ENCODE measurements at regions not wholly inside any gene's neighbourhood (a gene's known extent, or its start where the extent isn't known, plus 50 kb on each side); places are given as distances from the start of the nearest gene placed in this dataset.

DNA sequence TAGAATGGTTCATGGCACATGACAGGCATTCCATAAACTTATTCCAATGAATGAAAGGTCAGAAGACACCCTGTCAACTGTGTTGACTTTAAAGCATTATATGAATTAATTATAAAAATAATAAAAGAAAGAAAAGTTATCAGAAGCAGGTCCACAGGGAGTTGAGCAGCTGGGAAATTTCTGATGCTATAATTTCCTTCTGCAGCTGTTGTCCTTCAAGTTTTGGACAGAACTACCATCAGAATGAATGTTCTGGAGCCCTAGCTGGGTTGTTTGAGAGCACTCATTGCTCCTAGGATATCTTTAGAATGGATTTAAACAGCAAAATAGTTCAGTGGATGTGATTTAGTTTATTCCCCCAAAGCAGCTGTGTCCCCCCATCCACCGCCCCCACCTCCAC, 232.4 kb upstream of the PROK2 start:
- no peaks in the 10 kb centered on the region for H3K36me3 Mint-ChIP-seq
- Histone ChIP-seq H3K9me3 (ENCODE audit: low read length) (no peaks in the 10 kb centered on the region), H3K27ac (ENCODE audit: low read depth, low read length) (no peak overlapping the region), H3K4me3 (ENCODE audit: low read length) (no peak overlapping the region), H3K4me1 (ENCODE audit: insufficient read depth, low read length) (no peaks in the 10 kb centered on the region), H3K36me3 (ENCODE audit: insufficient read depth, low read length) (no peaks in the 10 kb centered on the region), H3K27me3 (ENCODE audit: insufficient read depth, low read length, poor library complexity, severe bottlenecking) (no peaks in the 10 kb centered on the region)
- no peaks in the 10 kb centered on the region for H3K4me1 Mint-ChIP-seq
- no peak overlapping the region for H3K4me3 Mint-ChIP-seq
- H3K9me3 Mint-ChIP-seq, result no peaks in the 10 kb centered on the region
- POLR2A ChIA-PET, result no interaction called here
- peaks cover 0 to 7% of the 10 kb centered on the region in 2 donors for H3K27me3 Mint-ChIP-seq
- no peak for DNase-seq
- CTCF ChIA-PET, result interaction anchor here (1.2 kb wide), 1 partner anchor 22 kb away, joined by 3 read pairs; no protein-coding TSS in a partner anchor
- no peak overlapping the region for H3K27ac Mint-ChIP-seq

DNA sequence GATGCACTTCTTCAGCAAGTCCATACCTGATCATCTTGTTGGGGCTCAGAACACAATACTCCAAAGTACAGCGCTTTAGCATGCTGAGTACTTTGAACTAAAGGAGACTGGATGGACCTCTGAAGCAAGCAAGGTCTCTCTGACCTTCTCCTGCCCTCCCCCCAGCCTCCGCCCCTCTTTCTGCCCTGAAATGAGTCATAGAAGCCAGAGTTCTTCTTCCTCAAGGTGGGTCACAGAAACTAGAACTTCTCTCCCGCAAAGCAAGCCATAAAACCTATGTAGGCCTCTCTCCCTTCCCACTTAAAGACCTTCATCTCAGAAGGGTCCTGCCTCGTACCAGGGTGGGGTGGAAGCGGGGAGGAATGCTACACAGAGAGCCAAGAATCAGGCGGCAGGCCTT, 230.5 kb upstream of the PROK2 start:
- Mint-ChIP-seq H3K9me3 (no peaks in the 10 kb centered on the region), H3K27ac (no peak overlapping the region), H3K4me1 (no peaks in the 10 kb centered on the region), H3K4me3 (no peak overlapping the region), H3K36me3 (no peaks in the 10 kb centered on the region), H3K27me3 (peaks cover 4 to 16% of the 10 kb centered on the region in 2 donors)
- H3K4me1 ChIP-seq (ENCODE audit: insufficient read depth, low read length), result no peaks in the 10 kb centered on the region
- ChIA-PET POLR2A (no interaction called here), CTCF (no interaction called here)
- no peaks in the 10 kb centered on the region for H3K27me3 ChIP-seq (ENCODE audit: insufficient read depth, low read length, poor library complexity, severe bottlenecking)
- no peak overlapping the region for H3K27ac ChIP-seq (ENCODE audit: low read depth, low read length)
- no peaks in the 10 kb centered on the region for H3K36me3 ChIP-seq (ENCODE audit: insufficient read depth, low read length)
- H3K4me3 ChIP-seq (ENCODE audit: low read length), result no peak overlapping the region
- no peaks in the 10 kb centered on the region for H3K9me3 ChIP-seq (ENCODE audit: low read length)
- no peak for DNase-seq

DNA sequence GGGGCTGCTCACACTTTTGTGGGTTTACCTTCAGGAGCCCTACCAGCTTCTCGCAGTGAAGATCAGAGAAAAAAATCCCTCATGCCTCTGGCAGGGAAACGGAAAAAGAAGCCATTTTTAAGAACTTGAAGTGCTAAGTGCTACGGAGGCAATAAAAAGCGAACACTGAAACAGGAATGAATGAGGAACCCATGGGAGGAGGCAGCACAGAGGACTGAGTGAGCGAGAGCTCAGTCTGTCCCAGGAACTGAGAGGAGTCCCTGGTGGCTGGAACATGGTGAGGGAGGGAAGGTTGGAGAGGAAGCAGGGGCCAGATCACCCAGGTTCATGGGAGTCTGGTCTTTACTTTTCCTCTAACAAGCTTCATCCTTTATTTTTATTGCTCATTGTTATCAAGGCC, 228.1 kb upstream of the PROK2 start:
- no peaks in the 10 kb centered on the region for H3K36me3 Mint-ChIP-seq
- DNase-seq, result no peak
- no peaks in the 10 kb centered on the region for H3K4me1 Mint-ChIP-seq
- H3K27me3 Mint-ChIP-seq, result peaks cover 10 to 29% of the 10 kb centered on the region in 2 donors
- no peak overlapping the region for H3K4me3 Mint-ChIP-seq
- POLR2A ChIA-PET, result no interaction called here
- no peaks in the 10 kb centered on the region for H3K4me1 ChIP-seq (ENCODE audit: insufficient read depth, low read length)
- peaks cover 2% of the 10 kb centered on the region for H3K27me3 ChIP-seq (ENCODE audit: insufficient read depth, low read length, poor library complexity, severe bottlenecking)
- CTCF ChIA-PET, result no interaction called here
- no peaks in the 10 kb centered on the region for H3K9me3 Mint-ChIP-seq
- no peaks in the 10 kb centered on the region for H3K36me3 ChIP-seq (ENCODE audit: insufficient read depth, low read length)
- no peak overlapping the region for H3K4me3 ChIP-seq (ENCODE audit: low read length)
- H3K27ac Mint-ChIP-seq, result no peak overlapping the region
- no peaks in the 10 kb centered on the region for H3K9me3 ChIP-seq (ENCODE audit: low read length)
- no peak overlapping the region for H3K27ac ChIP-seq (ENCODE audit: low read depth, low read length)

DNA sequence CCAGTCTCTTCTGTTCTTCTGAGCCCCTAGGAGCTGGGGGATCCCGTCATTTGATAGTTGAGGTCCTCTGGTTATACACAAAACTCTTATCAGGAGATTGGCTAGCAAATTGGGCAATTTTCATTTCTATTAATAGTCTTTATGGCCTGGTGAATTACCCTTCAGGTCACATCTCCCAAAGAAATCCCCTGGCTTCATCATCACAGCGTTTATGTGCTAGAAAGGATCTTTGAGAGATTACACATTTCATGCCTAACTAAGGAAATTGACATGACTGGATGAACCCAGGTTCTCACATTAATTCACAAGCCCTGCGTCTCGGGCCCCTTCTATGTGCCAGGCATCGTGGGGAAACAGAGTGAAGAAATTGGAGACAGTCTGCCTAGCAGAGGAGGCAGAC, 227.4 kb upstream of the PROK2 start:
- no peak overlapping the region for H3K27ac Mint-ChIP-seq
- POLR2A ChIA-PET, result no interaction called here
- Histone ChIP-seq H3K27ac (ENCODE audit: low read depth, low read length) (no peak overlapping the region), H3K9me3 (ENCODE audit: low read length) (no peaks in the 10 kb centered on the region), H3K27me3 (ENCODE audit: insufficient read depth, low read length, poor library complexity, severe bottlenecking) (peaks cover 5% of the 10 kb centered on the region), H3K4me3 (ENCODE audit: low read length) (no peak overlapping the region), H3K36me3 (ENCODE audit: insufficient read depth, low read length) (no peaks in the 10 kb centered on the region), H3K4me1 (ENCODE audit: insufficient read depth, low read length) (no peaks in the 10 kb centered on the region)
- CTCF ChIA-PET, result no interaction called here
- no peak for DNase-seq
- no peaks in the 10 kb centered on the region for H3K9me3 Mint-ChIP-seq
- H3K4me1 Mint-ChIP-seq, result no peaks in the 10 kb centered on the region
- no peaks in the 10 kb centered on the region for H3K36me3 Mint-ChIP-seq
- H3K4me3 Mint-ChIP-seq, result no peak overlapping the region
- peaks cover 10 to 29% of the 10 kb centered on the region in 2 donors for H3K27me3 Mint-ChIP-seq

DNA sequence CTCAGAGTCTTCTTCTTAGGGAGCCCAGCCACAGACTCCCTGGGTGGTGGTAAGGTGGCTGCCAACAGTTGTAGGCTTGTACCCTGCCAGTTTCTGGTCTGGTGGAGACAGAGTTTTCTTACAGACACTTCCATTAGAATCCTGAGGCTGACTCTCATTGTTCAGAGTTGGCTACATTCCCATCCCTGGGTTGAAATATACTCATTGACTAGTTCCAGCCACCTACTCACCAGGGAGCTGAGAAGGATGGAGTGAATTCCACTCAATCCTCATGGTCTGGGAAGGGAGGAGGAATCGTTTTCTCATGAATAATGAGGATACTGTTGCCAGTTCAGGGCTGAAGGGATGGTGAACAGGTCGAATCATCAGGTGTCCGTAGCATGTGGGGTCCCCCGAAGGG, 226.5 kb upstream of the PROK2 start:
- ChIA-PET CTCF (interaction anchor here (1.1 kb wide), 1 partner anchor 17 kb away, joined by 3 read pairs; no protein-coding TSS in a partner anchor), POLR2A (no interaction called here)
- Mint-ChIP-seq H3K27ac (no peak overlapping the region), H3K27me3 (peaks cover 10 to 29% of the 10 kb centered on the region in 2 donors), H3K4me1 (no peaks in the 10 kb centered on the region), H3K4me3 (no peak overlapping the region), H3K9me3 (no peaks in the 10 kb centered on the region), H3K36me3 (no peaks in the 10 kb centered on the region)
- Histone ChIP-seq H3K4me1 (ENCODE audit: insufficient read depth, low read length) (no peaks in the 10 kb centered on the region), H3K9me3 (ENCODE audit: low read length) (no peaks in the 10 kb centered on the region), H3K27me3 (ENCODE audit: insufficient read depth, low read length, poor library complexity, severe bottlenecking) (peaks cover 5% of the 10 kb centered on the region), H3K36me3 (ENCODE audit: insufficient read depth, low read length) (no peaks in the 10 kb centered on the region), H3K4me3 (ENCODE audit: low read length) (no peak overlapping the region), H3K27ac (ENCODE audit: low read depth, low read length) (no peak overlapping the region)
- no peak for DNase-seq

DNA sequence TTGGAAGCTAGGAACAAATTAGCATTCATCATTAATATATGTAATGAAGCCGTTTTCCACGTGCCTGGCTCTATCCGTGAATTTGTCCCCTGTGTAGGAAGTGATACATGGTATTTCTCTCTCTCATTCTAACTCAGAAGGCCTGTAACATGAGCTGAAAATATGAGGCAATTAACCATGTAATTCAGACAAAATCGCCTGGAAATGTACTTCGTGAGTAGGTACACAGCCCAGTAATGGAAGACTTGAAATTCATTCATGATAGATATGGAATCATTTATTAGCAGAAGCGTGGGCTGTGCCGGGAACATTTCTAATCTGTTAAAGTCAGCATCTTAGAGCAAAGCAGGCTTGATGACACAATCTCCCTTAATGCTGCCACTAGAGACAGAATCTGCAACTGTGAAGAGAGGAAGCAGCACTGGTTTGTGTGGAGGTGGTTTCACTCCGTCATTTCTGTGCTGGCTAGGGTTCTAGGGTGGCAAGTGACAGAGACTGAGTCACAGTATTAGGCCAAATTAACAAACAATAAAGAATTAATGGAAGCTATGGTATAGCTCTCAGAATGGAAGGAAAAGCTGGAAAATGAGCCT, 225.0 kb upstream of the PROK2 start:
- Histone ChIP-seq H3K27me3 (ENCODE audit: insufficient read depth, low read length, poor library complexity, severe bottlenecking) (peaks cover 5% of the 10 kb centered on the region), H3K9me3 (ENCODE audit: low read length) (no peaks in the 10 kb centered on the region), H3K36me3 (ENCODE audit: insufficient read depth, low read length) (no peaks in the 10 kb centered on the region), H3K4me3 (ENCODE audit: low read length) (no peak overlapping the region), H3K4me1 (ENCODE audit: insufficient read depth, low read length) (no peaks in the 10 kb centered on the region), H3K27ac (ENCODE audit: low read depth, low read length) (no peak overlapping the region)
- Mint-ChIP-seq H3K9me3 (no peaks in the 10 kb centered on the region), H3K4me1 (no peaks in the 10 kb centered on the region), H3K36me3 (no peaks in the 10 kb centered on the region), H3K4me3 (no peak overlapping the region), H3K27ac (no peak overlapping the region), H3K27me3 (peaks cover 13 to 29% of the 10 kb centered on the region in 2 donors)
- DNase-seq, result no peak
- ChIA-PET CTCF (no interaction called here), POLR2A (no interaction called here)

DNA sequence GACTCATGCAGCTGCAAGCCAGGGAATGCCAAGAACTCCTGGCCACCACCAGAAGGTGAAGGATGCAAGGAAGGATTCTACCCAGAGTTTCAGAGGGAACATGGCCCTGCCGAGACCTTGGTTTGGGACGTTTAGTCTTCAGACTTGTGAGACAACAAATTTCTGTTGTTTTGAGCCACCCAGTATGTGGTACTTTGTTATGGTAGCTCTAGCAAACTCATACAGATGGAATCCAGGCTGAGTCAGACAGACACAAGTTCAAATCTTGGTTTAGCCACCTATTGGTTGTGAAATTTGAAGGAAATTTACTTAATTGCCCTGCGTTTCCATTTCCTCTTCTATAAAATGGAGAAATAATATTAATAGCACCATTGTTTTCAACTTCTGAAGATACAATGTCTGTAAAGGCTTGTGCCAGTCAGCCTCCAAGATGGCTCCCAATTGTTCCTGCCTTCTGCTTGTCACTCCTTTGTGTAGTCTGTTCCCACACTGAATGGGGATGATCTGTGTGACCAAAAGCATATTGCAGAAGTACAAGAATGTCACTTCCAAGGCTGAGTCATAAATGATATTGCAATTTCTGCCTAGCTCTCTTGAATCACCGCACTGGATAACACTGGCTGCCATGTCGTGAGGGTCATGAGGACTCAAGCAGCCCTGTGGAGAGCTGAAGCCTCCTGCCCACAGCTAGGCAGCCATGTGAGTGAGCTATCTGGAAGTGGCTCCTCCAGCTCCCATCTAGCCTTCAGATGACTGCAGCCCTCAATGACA, 223.5 kb upstream of the PROK2 start:
- no peak overlapping the region for H3K4me3 Mint-ChIP-seq
- ChIA-PET CTCF (no interaction called here), POLR2A (no interaction called here)

DNA sequence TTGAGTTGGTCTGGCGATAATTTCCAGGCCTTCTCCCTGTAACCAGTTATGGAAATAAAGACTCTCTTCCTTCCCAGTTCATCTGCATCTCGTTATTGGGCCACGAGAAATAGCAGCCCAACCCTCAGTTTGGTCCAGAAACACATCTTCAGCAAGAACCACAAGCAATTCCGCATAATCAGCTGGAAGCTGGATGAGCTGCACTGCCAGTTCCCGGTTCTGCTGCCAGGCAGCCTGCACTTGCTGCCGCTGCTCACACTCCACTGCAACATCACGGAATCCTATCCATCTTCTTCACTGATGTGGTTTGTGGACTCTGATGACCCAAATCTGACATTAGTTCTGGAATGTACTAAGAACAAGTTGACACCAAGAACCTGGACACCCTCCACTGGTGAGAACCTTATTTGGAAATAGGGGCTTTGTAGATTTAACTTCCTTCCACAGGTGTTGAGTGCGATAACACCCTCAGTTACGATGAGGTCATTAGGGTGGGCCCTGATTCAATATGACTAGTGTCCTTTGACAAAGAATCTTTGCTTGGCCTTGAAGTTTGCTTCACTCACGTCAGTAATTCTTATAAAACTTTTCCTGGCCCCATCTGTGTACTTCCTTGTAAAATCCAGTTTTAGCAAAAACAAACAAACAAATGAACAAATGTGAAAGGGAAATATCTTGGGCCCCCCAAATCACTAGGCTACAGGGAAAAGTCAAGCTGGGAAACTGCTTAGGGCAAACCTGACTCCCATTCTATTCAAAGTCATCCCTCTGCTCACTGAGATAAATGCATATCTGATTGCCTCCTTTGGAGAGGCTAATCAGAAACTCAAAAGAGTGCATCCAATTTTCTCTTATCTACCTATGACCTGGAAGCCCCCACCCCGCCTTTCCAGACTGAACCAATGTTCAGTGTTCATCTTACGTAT, 221.9 kb upstream of the PROK2 start:
- H3K27ac Mint-ChIP-seq, result no peak overlapping the region
- no peaks in the 10 kb centered on the region for H3K36me3 Mint-ChIP-seq
- H3K27me3 ChIP-seq (ENCODE audit: insufficient read depth, low read length, poor library complexity, severe bottlenecking), result peaks cover 5% of the 10 kb centered on the region
- POLR2A ChIA-PET, result no interaction called here
- no peak overlapping the region for H3K27ac ChIP-seq (ENCODE audit: low read depth, low read length)
- no peak for DNase-seq
- H3K36me3 ChIP-seq (ENCODE audit: insufficient read depth, low read length), result no peaks in the 10 kb centered on the region
- H3K4me3 ChIP-seq (ENCODE audit: low read length), result no peak overlapping the region
- H3K9me3 Mint-ChIP-seq, result no peaks in the 10 kb centered on the region
- H3K9me3 ChIP-seq (ENCODE audit: low read length), result no peaks in the 10 kb centered on the region
- peaks cover 16 to 33% of the 10 kb centered on the region in 2 donors for H3K27me3 Mint-ChIP-seq
- peak overlapping the region in 1 of 7 donors; percentile 33 for H3K4me3 Mint-ChIP-seq
- H3K4me1 Mint-ChIP-seq, result no peaks in the 10 kb centered on the region
- CTCF ChIA-PET, result no interaction called here
- no peaks in the 10 kb centered on the region for H3K4me1 ChIP-seq (ENCODE audit: insufficient read depth, low read length)

More for the DNA sequence above, 223.5 kb upstream of the PROK2 start:
- DNase-seq, result no peak
- no peak overlapping the region for H3K4me3 ChIP-seq (ENCODE audit: low read length)
- no peak overlapping the region for H3K27ac ChIP-seq (ENCODE audit: low read depth, low read length)
- no peaks in the 10 kb centered on the region for H3K36me3 ChIP-seq (ENCODE audit: insufficient read depth, low read length)
- Mint-ChIP-seq H3K27me3 (peaks cover 13 to 29% of the 10 kb centered on the region in 2 donors), H3K9me3 (no peaks in the 10 kb centered on the region), H3K27ac (no peak overlapping the region), H3K36me3 (no peaks in the 10 kb centered on the region), H3K4me1 (no peaks in the 10 kb centered on the region)
- no peaks in the 10 kb centered on the region for H3K4me1 ChIP-seq (ENCODE audit: insufficient read depth, low read length)
- peaks cover 5% of the 10 kb centered on the region for H3K27me3 ChIP-seq (ENCODE audit: insufficient read depth, low read length, poor library complexity, severe bottlenecking)
- no peaks in the 10 kb centered on the region for H3K9me3 ChIP-seq (ENCODE audit: low read length)
